Nephron progenitor cell (in vitro differentiated cells): ENCODE measurements at regions not wholly inside any gene's neighbourhood (a gene's known extent, or its start where the extent isn't known, plus 50 kb on each side); places are given as distances from the start of the nearest gene placed in this dataset.
"Not testable (repeated sequence)": the region's sequence is repeated elsewhere in the genome, so short reads cannot be mapped to it uniquely, and the experiment has no call there.

ENCODE experiments used
- DNase-seq: peaks from one replicate; pipeline ENCODE4 v3.0.0; 2021
- H3K27ac Mint-ChIP-seq: 2 replicates; pipeline ENCODE4 v1.8.0; 2021; ENCODE audit warnings: mild to moderate bottlenecking, moderate library complexity, mixed read lengths
- H3K27me3 Mint-ChIP-seq: 2 replicates; pipeline ENCODE4 v1.8.0; 2021; ENCODE audit warnings: mild to moderate bottlenecking, low read depth, mixed read lengths; ENCODE audit not compliant: poor library complexity
- H3K36me3 Mint-ChIP-seq: 2 replicates; pipeline ENCODE4 v1.8.0; 2021; ENCODE audit warnings: low read depth, mixed read lengths
- H3K4me1 Mint-ChIP-seq: 2 replicates; pipeline ENCODE4 v1.8.0; 2021; ENCODE audit warnings: mixed read lengths
- H3K4me3 Mint-ChIP-seq: 2 replicates; pipeline ENCODE4 v1.8.0; 2021; ENCODE audit warnings: mild to moderate bottlenecking, moderate library complexity, mixed read lengths
- H3K9me3 Mint-ChIP-seq: 2 replicates; pipeline ENCODE4 v1.8.0; 2021; ENCODE audit warnings: mild to moderate bottlenecking, moderate library complexity, mixed read lengths
- CTCF ChIP-seq: fragments of 200-600 bp; sonication (generic); IDR thresholded peaks from 2 replicates; pipeline ENCODE4 v1.5.0; 2021; ENCODE audit warnings: antibody characterized with exemption

GRCh38 chr3:159045279-159045885, 243.5 kb downstream of the MFSD1 start:
- Mint-ChIP-seq H3K27ac (no peak overlapping the region), H3K36me3 (no peaks in the 10 kb centered on the region), H3K9me3 (no peaks in the 10 kb centered on the region), H3K4me1 (no peaks in the 10 kb centered on the region), H3K4me3 (no peak overlapping the region), H3K27me3 (peaks cover 7% of the 10 kb centered on the region)
- DNase-seq: no peak
- no peak for TF ChIP-seq CTCF

- DNase-seq: no peak
- Mint-ChIP-seq H3K27ac (no peak overlapping the region), H3K27me3 (peaks cover 7% of the 10 kb centered on the region), H3K9me3 (no peaks in the 10 kb centered on the region), H3K36me3 (no peaks in the 10 kb centered on the region), H3K4me1 (no peaks in the 10 kb centered on the region), H3K4me3 (no peak overlapping the region)
- no peak for TF ChIP-seq CTCF
Observed at GRCh38 chr3:159047361-159047760, 245.5 kb downstream of the MFSD1 start.

DNA sequence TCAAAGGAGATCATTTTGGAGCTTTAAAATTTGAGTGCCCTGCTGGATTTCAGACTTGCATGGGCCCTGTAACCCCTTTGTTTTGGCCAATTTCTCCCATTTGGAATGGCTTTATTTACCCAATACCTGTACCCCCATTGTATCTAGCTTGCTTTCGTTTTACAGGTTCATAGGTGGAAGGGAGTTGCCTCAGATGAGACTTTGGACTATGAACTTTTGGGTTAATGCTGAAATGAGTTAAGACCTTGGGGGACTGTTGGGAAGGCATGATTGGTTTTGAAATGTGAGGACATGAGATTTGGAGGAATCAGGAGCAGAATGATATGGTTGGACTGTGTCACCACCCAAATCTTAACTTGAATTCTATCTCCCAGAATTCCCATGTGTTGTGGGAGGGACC, 250.6 kb downstream of the MFSD1 start:
- not testable (repeated sequence) for H3K9me3 Mint-ChIP-seq, DNase-seq, H3K36me3 Mint-ChIP-seq, H3K27ac Mint-ChIP-seq, H3K4me3 Mint-ChIP-seq, H3K4me1 Mint-ChIP-seq
- H3K27me3 Mint-ChIP-seq: peaks cover 10% of the 10 kb centered on the region

DNA sequence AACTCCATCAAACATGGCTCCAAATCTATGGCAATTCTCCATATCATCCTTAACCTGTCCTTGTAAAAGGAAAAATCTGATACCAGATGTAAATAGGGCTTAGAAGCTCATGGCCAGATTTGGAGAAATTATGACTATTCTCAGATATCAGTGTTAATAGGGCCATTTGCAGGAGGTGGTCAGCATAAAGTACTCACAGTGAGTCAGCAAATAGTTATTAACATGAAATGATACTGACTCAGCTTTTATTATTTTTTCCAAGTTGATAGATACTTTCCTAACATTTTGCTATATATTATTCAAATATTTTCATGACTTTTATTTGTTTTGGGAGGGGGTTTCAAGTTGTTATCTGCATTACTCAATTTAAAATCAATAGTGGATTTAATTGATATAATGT, 255.8 kb downstream of the MFSD1 start:
- no peak for DNase-seq
- H3K9me3 Mint-ChIP-seq: no peaks in the 10 kb centered on the region
- H3K4me1 Mint-ChIP-seq: no peaks in the 10 kb centered on the region
- no peaks in the 10 kb centered on the region for H3K36me3 Mint-ChIP-seq
- no peak overlapping the region for H3K27ac Mint-ChIP-seq
- TF ChIP-seq CTCF: no peak
- no peak overlapping the region for H3K4me3 Mint-ChIP-seq
- H3K27me3 Mint-ChIP-seq: peaks cover 10% of the 10 kb centered on the region

DNA sequence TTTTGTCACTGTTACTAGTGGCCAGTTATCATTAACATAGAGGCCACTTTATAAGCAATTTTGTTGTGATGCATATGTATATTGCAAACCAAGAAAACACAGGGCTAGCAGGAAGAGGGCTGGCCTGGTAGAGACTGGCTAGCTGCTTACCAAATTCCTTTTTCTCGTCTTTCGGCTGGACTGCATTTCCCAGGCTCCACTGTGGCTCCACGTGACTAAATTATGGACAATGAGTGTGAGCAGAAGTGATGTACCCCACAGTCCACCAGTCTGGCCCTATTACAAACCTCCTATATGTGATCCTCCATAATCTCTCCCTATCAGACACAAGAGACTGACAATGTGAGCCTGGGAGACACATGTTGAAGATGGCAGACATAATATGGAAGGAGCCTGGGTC, 257.0 kb downstream of the MFSD1 start:
- H3K27me3 Mint-ChIP-seq: peaks cover 4% of the 10 kb centered on the region
- no peaks in the 10 kb centered on the region for H3K9me3 Mint-ChIP-seq
- no peaks in the 10 kb centered on the region for H3K36me3 Mint-ChIP-seq
- no peak overlapping the region for H3K4me3 Mint-ChIP-seq
- H3K4me1 Mint-ChIP-seq: no peaks in the 10 kb centered on the region
- DNase-seq: no peak
- no peak for TF ChIP-seq CTCF
- H3K27ac Mint-ChIP-seq: no peak overlapping the region

DNA sequence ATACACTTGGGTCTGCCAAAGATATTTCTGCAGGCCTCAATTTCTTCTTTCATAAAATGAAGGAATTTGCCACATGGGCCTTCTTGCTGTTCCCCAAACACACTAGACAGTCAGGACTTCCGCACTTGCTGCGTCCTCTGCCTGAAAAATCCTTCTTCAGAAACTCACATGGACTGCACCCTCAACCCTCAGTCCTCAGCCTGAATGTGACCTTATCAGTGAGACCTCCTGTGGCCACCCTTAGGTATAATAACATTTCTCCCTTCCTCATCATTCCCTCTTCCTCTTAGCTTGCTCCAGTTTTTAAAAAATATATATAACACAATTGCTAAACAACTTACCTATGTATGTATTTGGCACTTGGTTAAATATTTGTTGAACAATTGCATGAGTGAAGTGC, 257.5 kb downstream of the MFSD1 start:
- H3K27me3 Mint-ChIP-seq: peaks cover 4% of the 10 kb centered on the region
- H3K4me1 Mint-ChIP-seq: no peaks in the 10 kb centered on the region
- H3K27ac Mint-ChIP-seq: no peak overlapping the region
- no peak overlapping the region for H3K4me3 Mint-ChIP-seq
- no peaks in the 10 kb centered on the region for H3K36me3 Mint-ChIP-seq
- no peak for TF ChIP-seq CTCF
- DNase-seq: no peak
- H3K9me3 Mint-ChIP-seq: no peaks in the 10 kb centered on the region
